CD4-positive, alpha-beta T cell (primary cell): ENCODE measurements at regions not wholly inside any gene's neighbourhood (a gene's known extent, or its start where the extent isn't known, plus 50 kb on each side); places are given as distances from the start of the nearest gene placed in this dataset.

Source experiments
- ATAC-seq: fragments of 200-7000 bp; cut with Tn5 transposase; one replicate; pipeline ENCODE4 v1.10.0; 2022; ENCODE audit warnings: mild to moderate bottlenecking; ENCODE audit not compliant: poor library complexity
- CTCF ChIA-PET: fragments of 350-600 bp; sonication (Branson Sonifier 250); formaldehyde crosslinking; loops from one replicate; lab custom pipeline; 2021; ENCODE audit warnings: antibody characterized with exemption, inconsistent platforms; lab: Charles Lee
- POLR2A ChIA-PET: fragments of 350-600 bp; sonication (Branson Sonifier 250); formaldehyde crosslinking; loops from one replicate; lab custom pipeline; 2021; ENCODE audit warnings: antibody characterized with exemption, inconsistent platforms; lab: Charles Lee
- DNase-seq, 14 experiments: peaks; one replicate each; pipeline ENCODE4 v3.0.0-alpha.2; 2013 to 2020; ENCODE audit warnings: mixed read lengths in 2 of 14
- H3K27ac ChIP-seq, 2 donors: one replicate each; pipeline versions ENCODE4 v1.5.1 to v1.7.0; 2013; ENCODE audit warnings: low read length in 2 of 2, low read depth in 1 of 2, mild to moderate bottlenecking in 1 of 2
- H3K27me3 ChIP-seq, 2 experiments: 1 replicate in 1 of 2; 2 replicates in 1 of 2; pipeline versions ENCODE4 v1.6.1 to v1.7.0; 2013; ENCODE audit warnings: low read length in 2 of 2, control low read depth in 1 of 2, mild to moderate bottlenecking in 1 of 2, moderate library complexity in 1 of 2; ENCODE audit not compliant: insufficient read depth in 2 of 2, control insufficient read depth in 1 of 2
- H3K36me3 ChIP-seq: one replicate; pipeline ENCODE4 v1.6.1; 2013; ENCODE audit warnings: low read length, control low read depth; ENCODE audit not compliant: insufficient read depth
- H3K4me1 ChIP-seq: one replicate; pipeline ENCODE4 v1.6.1; 2013; ENCODE audit warnings: low read length, control low read depth; ENCODE audit not compliant: insufficient read depth
- H3K4me3 ChIP-seq: one replicate; pipeline ENCODE4 v1.5.1; 2013; ENCODE audit warnings: mild to moderate bottlenecking, low read length, moderate library complexity
- H3K9me3 ChIP-seq, 2 experiments: 1 replicate in 1 of 2; 2 replicates in 1 of 2; pipeline versions ENCODE4 v1.6.1 to v1.7.0; 2013; ENCODE audit warnings: low read length in 2 of 2, mild to moderate bottlenecking in 2 of 2, control low read depth in 1 of 2, moderate library complexity in 1 of 2; ENCODE audit not compliant: control insufficient read depth in 1 of 2, insufficient read depth in 1 of 2
- H3K27ac Mint-ChIP-seq: one replicate; pipeline ENCODE4 v1.8.0; 2020; ENCODE audit warnings: mixed read lengths
- H3K27me3 Mint-ChIP-seq: one replicate; pipeline ENCODE4 v1.8.0; 2021; ENCODE audit warnings: mixed read lengths
- H3K36me3 Mint-ChIP-seq: one replicate; pipeline ENCODE4 v1.8.0; 2021; ENCODE audit warnings: low read depth, mixed read lengths
- H3K4me1 Mint-ChIP-seq: one replicate; pipeline ENCODE4 v1.8.0; 2021; ENCODE audit warnings: low read depth, mixed read lengths
- H3K4me3 Mint-ChIP-seq: one replicate; pipeline ENCODE4 v1.8.0; 2020; ENCODE audit warnings: mild to moderate bottlenecking, mixed read lengths
- H3K9me3 Mint-ChIP-seq: one replicate; pipeline ENCODE4 v1.8.0; 2020; ENCODE audit warnings: mixed read lengths
- CTCF ChIP-seq: fragments of 200-600 bp; IDR thresholded peaks from one replicate; pipeline ENCODE4 v1.8.0; 2022; ENCODE audit warnings: antibody characterized with exemption, mild to moderate bottlenecking
- intact Hi-C, 2 experiments: fragments of 100-400 bp; cut with DNase I in 1 of 2; cut with micrococcal nuclease in 1 of 2; formaldehyde crosslinking; loops; one replicate each; pipeline versions ENCODE4 v1.15.1 to v1.9.0; 2023 to 2025; cut with DNase I, micrococcal nuclease

GRCh38 chr13:106234636-106235035, 300.8 kb downstream of the EFNB2 start:
- Histone ChIP-seq H3K4me3 (no peak overlapping the region), H3K27ac (no peak overlapping the region), H3K4me1 (no peaks in the 10 kb centered on the region), H3K9me3 (peaks cover 0 to 7% of the 10 kb centered on the region in 2 experiments), H3K27me3 (no peaks in the 10 kb centered on the region), H3K36me3 (no peaks in the 10 kb centered on the region)
- no peak for TF ChIP-seq CTCF
- no peaks in the 10 kb centered on the region for H3K27me3 Mint-ChIP-seq
- POLR2A ChIA-PET = no interaction called here
- ATAC-seq (no peak), DNase-seq (no peak)
- H3K27ac Mint-ChIP-seq = no peak overlapping the region
- no peak overlapping the region for H3K4me3 Mint-ChIP-seq
- intact Hi-C loops = no loop called here
- H3K4me1 Mint-ChIP-seq = no peaks in the 10 kb centered on the region
- H3K9me3 Mint-ChIP-seq = no peaks in the 10 kb centered on the region
- CTCF ChIA-PET = no interaction called here
- H3K36me3 Mint-ChIP-seq = no peaks in the 10 kb centered on the region

- Mint-ChIP-seq H3K36me3 (no peaks in the 10 kb centered on the region), H3K27ac (no peak overlapping the region), H3K27me3 (no peaks in the 10 kb centered on the region), H3K9me3 (no peaks in the 10 kb centered on the region), H3K4me3 (no peak overlapping the region), H3K4me1 (no peaks in the 10 kb centered on the region)
- H3K9me3 ChIP-seq = peaks cover 0 to 7% of the 10 kb centered on the region in 2 experiments
- no peaks in the 10 kb centered on the region for H3K36me3 ChIP-seq
- H3K27ac ChIP-seq = no peak overlapping the region
- ChIA-PET CTCF (no interaction called here), POLR2A (no interaction called here)
- intact Hi-C loops = no loop called here
- H3K27me3 ChIP-seq = no peaks in the 10 kb centered on the region
- DNase-seq = no peak
- no peak for ATAC-seq
- no peaks in the 10 kb centered on the region for H3K4me1 ChIP-seq
- no peak overlapping the region for H3K4me3 ChIP-seq
- TF ChIP-seq CTCF = no peak
Measured at GRCh38 chr13:106233134-106233735, 302.2 kb downstream of the EFNB2 start.

GRCh38 chr13:106232681-106233080, 302.8 kb downstream of the EFNB2 start:
- DNase-seq (no peak), ATAC-seq (no peak)
- Mint-ChIP-seq H3K9me3 (no peaks in the 10 kb centered on the region), H3K36me3 (no peaks in the 10 kb centered on the region), H3K4me3 (no peak overlapping the region), H3K27ac (no peak overlapping the region), H3K4me1 (no peaks in the 10 kb centered on the region), H3K27me3 (no peaks in the 10 kb centered on the region)
- ChIA-PET CTCF (no interaction called here), POLR2A (no interaction called here)
- Histone ChIP-seq H3K4me1 (no peaks in the 10 kb centered on the region), H3K4me3 (no peak overlapping the region), H3K27ac (no peak overlapping the region), H3K27me3 (no peaks in the 10 kb centered on the region), H3K36me3 (no peaks in the 10 kb centered on the region), H3K9me3 (peaks cover 0 to 7% of the 10 kb centered on the region in 2 experiments)
- no peak for TF ChIP-seq CTCF
- intact Hi-C loops = no loop called here
